Hindlimb muscle (tissue), 1 donor: ENCODE measurements at regions not wholly inside any gene's neighbourhood (a gene's known extent, or its start where the extent isn't known, plus 50 kb on each side); places are given as distances from the start of the nearest gene placed in this dataset.

Experiments used
- DNase-seq: peaks from one replicate; pipeline ENCODE4 v3.0.0-alpha.2; 2013

GRCh38 chr16:54473226-54473993 is 186.8 kb upstream of the IRX3 start:
- DNase-seq: no peak

GRCh38 chr16:54467398-54467797 is 180.8 kb upstream of the IRX3 start:
- no peak for DNase-seq

GRCh38 chr16:54466233-54466632 is 179.6 kb upstream of the IRX3 start:
- no peak for DNase-seq

GRCh38 chr16:54465063-54465462 is 178.5 kb upstream of the IRX3 start:
- no peak for DNase-seq

- no peak for DNase-seq
Measured at GRCh38 chr16:54462771-54463170, 176.2 kb upstream of the IRX3 start.

- no peak for DNase-seq
Measured at GRCh38 chr16:54462151-54462651, 175.6 kb upstream of the IRX3 start.

GRCh38 chr16:54460263-54460860 is 173.8 kb upstream of the IRX3 start:
- no peak for DNase-seq

- DNase-seq: no peak
Measured at GRCh38 chr16:54459509-54460262, 173.1 kb upstream of the IRX3 start.

- no peak for DNase-seq
Measured at GRCh38 chr16:54458923-54459322, 172.3 kb upstream of the IRX3 start.

GRCh38 chr16:54456291-54456690 is 169.7 kb upstream of the IRX3 start:
- DNase-seq: no peak

GRCh38 chr16:54455030-54455725 is 168.6 kb upstream of the IRX3 start:
- no peak for DNase-seq

GRCh38 chr16:54454616-54455015 is 168.0 kb upstream of the IRX3 start:
- no peak for DNase-seq

- no peak for DNase-seq
Measured at GRCh38 chr16:54453871-54454270, 167.3 kb upstream of the IRX3 start.

GRCh38 chr16:54447576-54448440 is 161.2 kb upstream of the IRX3 start:
- DNase-seq: no peak

- DNase-seq: no peak
Measured at GRCh38 chr16:54446639-54447038, 160.1 kb upstream of the IRX3 start.

- no peak for DNase-seq
Measured at GRCh38 chr16:54444851-54445458, 158.4 kb upstream of the IRX3 start.

GRCh38 chr16:54443839-54444238 is 157.3 kb upstream of the IRX3 start:
- DNase-seq: no peak

GRCh38 chr16:54443352-54443751 is 156.8 kb upstream of the IRX3 start:
- DNase-seq: no peak

GRCh38 chr16:54442864-54443263 is 156.3 kb upstream of the IRX3 start:
- no peak for DNase-seq

GRCh38 chr16:54438469-54438868 is 151.9 kb upstream of the IRX3 start:
- no peak for DNase-seq

GRCh38 chr16:54437921-54438320 is 151.3 kb upstream of the IRX3 start:
- DNase-seq: no peak
